ENCODE measurements at regions not wholly inside any gene's neighbourhood (a gene's known extent, or its start where the extent isn't known, plus 50 kb on each side); places are given as distances from the start of the nearest gene placed in this dataset.

DNA sequence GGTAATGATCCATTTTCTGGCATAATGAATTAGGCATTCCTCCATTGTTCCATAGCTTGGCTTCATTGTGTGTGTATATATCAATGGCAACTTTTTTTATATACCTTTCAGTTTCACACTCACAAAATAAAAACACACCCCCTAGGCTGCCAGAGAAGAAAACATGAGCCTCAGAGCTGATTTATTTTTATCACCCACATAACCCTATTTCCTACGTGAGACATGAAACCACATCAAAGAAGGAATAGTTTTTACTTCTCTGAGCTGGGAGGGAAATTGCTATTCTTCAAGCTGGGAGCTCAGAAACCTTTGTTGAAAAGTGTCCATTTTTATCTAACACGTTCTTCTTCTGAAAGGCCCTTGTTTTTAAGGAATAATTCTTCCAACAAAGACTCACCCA lies 126.7 kb upstream of the RAI2 start:
- no TSS peak for BruUV-seq (replicated peaks)
- Histone ChIP-seq H3K4me3 (ENCODE audit: low read length) (no peak overlapping the region), H3K36me3 (ENCODE audit: low read depth, low read length) (no peaks in the 10 kb centered on the region), H3K9me2 (replicated peaks; ENCODE audit: low read length) (no peaks in the 10 kb centered on the region), H3K27me3 (ENCODE audit: low read length) (peaks cover 67% of the 10 kb centered on the region), H3K27ac (ENCODE audit: low read length) (no peak overlapping the region), H3K79me2 (ENCODE audit: low read length) (no peaks in the 10 kb centered on the region), H3K9me3 (ENCODE audit: low read length) (no peaks in the 10 kb centered on the region), H3K4me2 (ENCODE audit: low read length) (no peak overlapping the region), H3K4me1 (ENCODE audit: insufficient read depth, low read length) (no peaks in the 10 kb centered on the region), H4K20me1 (ENCODE audit: low read length) (no peaks in the 10 kb centered on the region), H3F3A (ENCODE audit: low read length, unreplicated experiment) (no peaks in the 10 kb centered on the region), H2AFZ (ENCODE audit: low read length) (no peak overlapping the region), H3K9ac (ENCODE audit: low read length) (no peak overlapping the region)
- intact Hi-C loops (cut with micrococcal nuclease) = no loop called here
- TF ChIP-seq EZH2phosphoT487 (IDR thresholded peaks at IDR 0.05; ENCODE audit: borderline replicate concordance, low read length) (no peak), EZH2 (IDR thresholded peaks at IDR 0.05; ENCODE audit: low read length, unreplicated experiment) (no peak)
- TF ChIP-seq, protein P1, sequence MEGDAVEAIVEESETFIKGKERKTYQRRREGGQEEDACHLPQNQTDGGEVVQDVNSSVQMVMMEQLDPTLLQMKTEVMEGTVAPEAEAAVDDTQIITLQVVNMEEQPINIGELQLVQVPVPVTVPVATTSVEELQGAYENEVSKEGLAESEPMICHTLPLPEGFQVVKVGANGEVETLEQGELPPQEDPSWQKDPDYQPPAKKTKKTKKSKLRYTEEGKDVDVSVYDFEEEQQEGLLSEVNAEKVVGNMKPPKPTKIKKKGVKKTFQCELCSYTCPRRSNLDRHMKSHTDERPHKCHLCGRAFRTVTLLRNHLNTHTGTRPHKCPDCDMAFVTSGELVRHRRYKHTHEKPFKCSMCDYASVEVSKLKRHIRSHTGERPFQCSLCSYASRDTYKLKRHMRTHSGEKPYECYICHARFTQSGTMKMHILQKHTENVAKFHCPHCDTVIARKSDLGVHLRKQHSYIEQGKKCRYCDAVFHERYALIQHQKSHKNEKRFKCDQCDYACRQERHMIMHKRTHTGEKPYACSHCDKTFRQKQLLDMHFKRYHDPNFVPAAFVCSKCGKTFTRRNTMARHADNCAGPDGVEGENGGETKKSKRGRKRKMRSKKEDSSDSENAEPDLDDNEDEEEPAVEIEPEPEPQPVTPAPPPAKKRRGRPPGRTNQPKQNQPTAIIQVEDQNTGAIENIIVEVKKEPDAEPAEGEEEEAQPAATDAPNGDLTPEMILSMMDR (conservative IDR thresholded peaks at IDR 0.05; ENCODE audit: low read depth, low read length) = no peak
- DNase-seq (no peak), ATAC-seq (no peak)
- ChIA-PET CTCF (no interaction called here), POLR2A (ENCODE audit: unreplicated experiment) (no interaction called here)

DNA sequence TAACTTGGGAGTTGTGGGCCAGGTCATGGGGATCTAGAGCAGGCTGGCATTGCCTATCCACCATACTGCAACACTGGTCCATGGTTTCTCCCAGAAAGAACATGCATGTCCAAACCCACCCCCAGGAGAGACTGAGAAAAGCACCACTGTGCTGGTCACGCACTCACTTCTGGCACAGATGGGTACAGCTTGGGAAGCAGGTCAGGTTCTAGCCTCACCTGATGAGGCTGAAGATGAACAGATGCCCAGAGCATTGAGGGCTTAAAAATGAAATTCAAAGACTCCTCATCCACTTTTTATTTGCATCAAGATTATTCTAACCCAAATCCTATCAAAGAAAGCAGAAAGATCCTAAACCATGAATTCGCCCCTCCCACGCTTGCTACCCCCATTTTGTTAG lies 125.9 kb upstream of the RAI2 start:
- Histone ChIP-seq H3K36me3 (ENCODE audit: low read depth, low read length) (no peaks in the 10 kb centered on the region), H3K4me1 (ENCODE audit: insufficient read depth, low read length) (no peaks in the 10 kb centered on the region), H3K4me3 (ENCODE audit: low read length) (no peak overlapping the region), H3K79me2 (ENCODE audit: low read length) (no peaks in the 10 kb centered on the region), H3F3A (ENCODE audit: low read length, unreplicated experiment) (no peaks in the 10 kb centered on the region), H2AFZ (ENCODE audit: low read length) (no peak overlapping the region), H3K4me2 (ENCODE audit: low read length) (no peak overlapping the region), H3K9me3 (ENCODE audit: low read length) (no peaks in the 10 kb centered on the region), H3K27ac (ENCODE audit: low read length) (no peak overlapping the region), H3K9ac (ENCODE audit: low read length) (no peak overlapping the region), H3K27me3 (ENCODE audit: low read length) (peaks cover 59% of the 10 kb centered on the region), H3K9me2 (replicated peaks; ENCODE audit: low read length) (no peaks in the 10 kb centered on the region), H4K20me1 (ENCODE audit: low read length) (no peaks in the 10 kb centered on the region)
- ATAC-seq = no peak
- no TSS peak for BruUV-seq (replicated peaks)
- DNase-seq = no peak
- ChIA-PET CTCF (no interaction called here), POLR2A (ENCODE audit: unreplicated experiment) (no interaction called here)
- no peak for TF ChIP-seq EZH2 (IDR thresholded peaks at IDR 0.05; ENCODE audit: low read length, unreplicated experiment)
- intact Hi-C loops (cut with micrococcal nuclease) = no loop called here

DNA sequence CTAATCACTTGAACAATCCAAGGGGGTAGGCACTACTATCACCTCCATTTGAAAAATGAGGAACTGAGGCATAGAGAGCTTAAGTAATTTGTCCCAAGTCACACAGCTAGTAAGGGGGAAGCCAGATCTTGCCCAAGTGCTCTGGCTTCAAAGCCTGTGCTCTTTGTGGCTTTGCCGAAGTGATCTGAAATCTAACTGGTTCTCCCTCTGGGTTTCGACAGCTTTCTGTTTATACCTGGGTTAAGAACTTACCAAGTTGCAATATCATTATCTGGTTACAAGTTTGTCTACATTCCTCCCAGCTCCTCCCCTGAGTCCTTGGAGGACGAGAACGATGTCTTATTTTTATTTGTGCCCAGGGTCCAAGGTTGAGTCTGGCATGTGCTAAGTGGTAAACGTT lies 125.3 kb upstream of the RAI2 start:
- Histone ChIP-seq H3K9me2 (replicated peaks; ENCODE audit: low read length) (no peaks in the 10 kb centered on the region), H3K27ac (ENCODE audit: low read length) (no peak overlapping the region), H3K27me3 (ENCODE audit: low read length) (peaks cover 53% of the 10 kb centered on the region), H2AFZ (ENCODE audit: low read length) (no peak overlapping the region), H3K79me2 (ENCODE audit: low read length) (no peaks in the 10 kb centered on the region), H4K20me1 (ENCODE audit: low read length) (no peaks in the 10 kb centered on the region), H3K9ac (ENCODE audit: low read length) (no peak overlapping the region), H3K4me2 (ENCODE audit: low read length) (no peak overlapping the region), H3K36me3 (ENCODE audit: low read depth, low read length) (no peaks in the 10 kb centered on the region), H3K4me3 (ENCODE audit: low read length) (no peak overlapping the region), H3K4me1 (ENCODE audit: insufficient read depth, low read length) (no peaks in the 10 kb centered on the region), H3F3A (ENCODE audit: low read length, unreplicated experiment) (no peaks in the 10 kb centered on the region), H3K9me3 (ENCODE audit: low read length) (no peaks in the 10 kb centered on the region)
- ChIA-PET CTCF (no interaction called here), POLR2A (ENCODE audit: unreplicated experiment) (no interaction called here)
- no peak for ATAC-seq
- TF ChIP-seq EZH2phosphoT487 (IDR thresholded peaks at IDR 0.05; ENCODE audit: borderline replicate concordance, low read length) (no peak), EZH2 (IDR thresholded peaks at IDR 0.05; ENCODE audit: low read length, unreplicated experiment) (no peak)
- intact Hi-C loops (cut with micrococcal nuclease) = no loop called here
- no TSS peak for BruUV-seq (replicated peaks)
- no peak for DNase-seq

DNA sequence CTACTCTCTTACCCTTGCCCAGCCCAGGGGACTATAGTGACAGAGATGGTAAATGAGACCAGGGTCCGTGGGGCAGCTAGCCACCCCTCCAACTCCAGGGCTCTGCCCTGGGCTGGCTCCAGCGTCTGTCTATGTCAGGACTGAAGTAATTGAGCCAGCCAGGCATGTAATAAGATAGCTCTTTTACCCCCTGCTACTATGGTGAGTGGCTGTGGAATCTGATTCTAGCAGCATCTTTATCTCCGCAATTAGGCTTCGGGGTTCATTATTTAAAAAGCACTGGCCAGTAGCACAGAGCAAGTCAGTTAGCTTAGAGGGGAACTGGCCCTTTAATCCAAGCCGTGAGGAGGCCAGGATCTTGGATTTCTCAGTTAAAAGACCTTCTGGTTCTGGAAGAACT lies 123.3 kb upstream of the RAI2 start:
- DNase-seq = no peak
- intact Hi-C loops (cut with micrococcal nuclease) = no loop called here
- Histone ChIP-seq H3K4me3 (ENCODE audit: low read length) (no peak overlapping the region), H3K27me3 (ENCODE audit: low read length) (peaks cover 33% of the 10 kb centered on the region), H3K79me2 (ENCODE audit: low read length) (no peaks in the 10 kb centered on the region), H3K9ac (ENCODE audit: low read length) (no peak overlapping the region), H2AFZ (ENCODE audit: low read length) (no peak overlapping the region), H3K4me2 (ENCODE audit: low read length) (no peak overlapping the region), H4K20me1 (ENCODE audit: low read length) (no peaks in the 10 kb centered on the region), H3F3A (ENCODE audit: low read length, unreplicated experiment) (no peaks in the 10 kb centered on the region), H3K4me1 (ENCODE audit: insufficient read depth, low read length) (no peaks in the 10 kb centered on the region), H3K36me3 (ENCODE audit: low read depth, low read length) (no peaks in the 10 kb centered on the region), H3K9me3 (ENCODE audit: low read length) (no peaks in the 10 kb centered on the region), H3K27ac (ENCODE audit: low read length) (no peak overlapping the region), H3K9me2 (replicated peaks; ENCODE audit: low read length) (no peaks in the 10 kb centered on the region)
- ChIA-PET CTCF (no interaction called here), POLR2A (ENCODE audit: unreplicated experiment) (no interaction called here)
- no TSS peak for BruUV-seq (replicated peaks)
- ATAC-seq = no peak
- no peak for TF ChIP-seq EZH2 (IDR thresholded peaks at IDR 0.05; ENCODE audit: low read length, unreplicated experiment)
- TF ChIP-seq, protein P1 (conservative IDR thresholded peaks at IDR 0.05; ENCODE audit: low read depth, low read length) = no peak
- no peak for TF ChIP-seq EZH2phosphoT487 (IDR thresholded peaks at IDR 0.05; ENCODE audit: borderline replicate concordance, low read length)

Measured in PC-3 (cell line).